ENCODE measurements at regions not wholly inside any gene's neighbourhood (a gene's known extent, or its start where the extent isn't known, plus 50 kb on each side); places are given as distances from the start of the nearest gene placed in this dataset.
A peak's percentile ranks its signal among the peaks of the same experiment; 100 is the strongest.

DNA sequence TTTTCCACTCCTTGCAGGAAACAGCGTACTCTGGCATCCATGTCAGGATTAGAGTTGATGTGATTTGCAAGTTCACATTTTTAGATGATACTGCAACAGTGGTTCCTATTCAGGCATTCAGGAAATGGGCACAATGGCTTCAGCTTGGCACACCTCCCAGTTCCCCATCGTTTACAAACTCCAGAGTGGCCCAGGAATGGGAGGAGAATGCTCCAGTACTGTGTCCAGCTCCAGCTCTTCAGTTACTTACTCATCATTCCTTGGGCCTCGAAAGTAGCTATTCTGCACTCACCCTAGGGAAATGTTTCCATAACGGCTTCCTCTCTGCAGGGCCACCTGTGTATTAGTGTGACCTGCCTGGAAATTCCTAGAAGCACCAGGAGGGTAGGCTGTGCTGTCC, 239.7 kb upstream of the RGS6 start:
- DNase-seq (ENCODE audit: low read depth), result no peak
- TF ChIP-seq, protein P1, sequence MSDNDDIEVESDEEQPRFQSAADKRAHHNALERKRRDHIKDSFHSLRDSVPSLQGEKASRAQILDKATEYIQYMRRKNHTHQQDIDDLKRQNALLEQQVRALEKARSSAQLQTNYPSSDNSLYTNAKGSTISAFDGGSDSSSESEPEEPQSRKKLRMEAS (IDR thresholded peaks at IDR 0.05; ENCODE audit: low read depth, low read length), result no peak
- TF ChIP-seq MYC (IDR thresholded peaks at IDR 0.05; ENCODE audit: low read depth, low read length) (no peak), POLR2A (IDR thresholded peaks at IDR 0.05; ENCODE audit: extremely low read depth, insufficient read length) (no peak)
- TF ChIP-seq, protein P2, sequence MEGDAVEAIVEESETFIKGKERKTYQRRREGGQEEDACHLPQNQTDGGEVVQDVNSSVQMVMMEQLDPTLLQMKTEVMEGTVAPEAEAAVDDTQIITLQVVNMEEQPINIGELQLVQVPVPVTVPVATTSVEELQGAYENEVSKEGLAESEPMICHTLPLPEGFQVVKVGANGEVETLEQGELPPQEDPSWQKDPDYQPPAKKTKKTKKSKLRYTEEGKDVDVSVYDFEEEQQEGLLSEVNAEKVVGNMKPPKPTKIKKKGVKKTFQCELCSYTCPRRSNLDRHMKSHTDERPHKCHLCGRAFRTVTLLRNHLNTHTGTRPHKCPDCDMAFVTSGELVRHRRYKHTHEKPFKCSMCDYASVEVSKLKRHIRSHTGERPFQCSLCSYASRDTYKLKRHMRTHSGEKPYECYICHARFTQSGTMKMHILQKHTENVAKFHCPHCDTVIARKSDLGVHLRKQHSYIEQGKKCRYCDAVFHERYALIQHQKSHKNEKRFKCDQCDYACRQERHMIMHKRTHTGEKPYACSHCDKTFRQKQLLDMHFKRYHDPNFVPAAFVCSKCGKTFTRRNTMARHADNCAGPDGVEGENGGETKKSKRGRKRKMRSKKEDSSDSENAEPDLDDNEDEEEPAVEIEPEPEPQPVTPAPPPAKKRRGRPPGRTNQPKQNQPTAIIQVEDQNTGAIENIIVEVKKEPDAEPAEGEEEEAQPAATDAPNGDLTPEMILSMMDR (IDR thresholded peaks at IDR 0.05; ENCODE audit: low read depth, low read length), result no peak
- no peak overlapping the region for H3K4me3 ChIP-seq (ENCODE audit: low read depth, low read length)

DNA sequence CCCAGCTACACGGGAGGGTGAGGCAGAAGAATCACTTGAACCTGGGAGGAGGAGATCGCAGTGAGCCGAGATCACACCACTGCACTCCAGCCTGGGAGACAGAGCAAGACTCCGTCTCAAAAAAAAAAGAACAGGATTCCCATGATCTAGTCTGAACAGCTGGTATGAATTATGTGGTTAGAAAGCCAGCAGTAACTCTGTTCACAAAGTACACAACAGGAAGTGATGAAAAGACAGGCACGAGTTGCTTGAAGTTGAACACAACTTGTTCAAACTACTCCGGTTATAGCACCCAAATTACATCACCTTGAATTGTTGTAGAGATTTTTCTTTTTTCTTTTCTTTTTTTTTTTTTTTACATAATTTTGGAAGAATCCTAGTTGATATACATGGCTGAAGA, 238.8 kb upstream of the RGS6 start:
- no peak for TF ChIP-seq POLR2A (IDR thresholded peaks at IDR 0.05; ENCODE audit: extremely low read depth, insufficient read length)
- no peak for TF ChIP-seq MYC (IDR thresholded peaks at IDR 0.05; ENCODE audit: low read depth, low read length)
- TF ChIP-seq, protein P2 (IDR thresholded peaks at IDR 0.05; ENCODE audit: low read depth, low read length), result no peak
- TF ChIP-seq, protein P1 (IDR thresholded peaks at IDR 0.05; ENCODE audit: low read depth, low read length), result no peak

DNA sequence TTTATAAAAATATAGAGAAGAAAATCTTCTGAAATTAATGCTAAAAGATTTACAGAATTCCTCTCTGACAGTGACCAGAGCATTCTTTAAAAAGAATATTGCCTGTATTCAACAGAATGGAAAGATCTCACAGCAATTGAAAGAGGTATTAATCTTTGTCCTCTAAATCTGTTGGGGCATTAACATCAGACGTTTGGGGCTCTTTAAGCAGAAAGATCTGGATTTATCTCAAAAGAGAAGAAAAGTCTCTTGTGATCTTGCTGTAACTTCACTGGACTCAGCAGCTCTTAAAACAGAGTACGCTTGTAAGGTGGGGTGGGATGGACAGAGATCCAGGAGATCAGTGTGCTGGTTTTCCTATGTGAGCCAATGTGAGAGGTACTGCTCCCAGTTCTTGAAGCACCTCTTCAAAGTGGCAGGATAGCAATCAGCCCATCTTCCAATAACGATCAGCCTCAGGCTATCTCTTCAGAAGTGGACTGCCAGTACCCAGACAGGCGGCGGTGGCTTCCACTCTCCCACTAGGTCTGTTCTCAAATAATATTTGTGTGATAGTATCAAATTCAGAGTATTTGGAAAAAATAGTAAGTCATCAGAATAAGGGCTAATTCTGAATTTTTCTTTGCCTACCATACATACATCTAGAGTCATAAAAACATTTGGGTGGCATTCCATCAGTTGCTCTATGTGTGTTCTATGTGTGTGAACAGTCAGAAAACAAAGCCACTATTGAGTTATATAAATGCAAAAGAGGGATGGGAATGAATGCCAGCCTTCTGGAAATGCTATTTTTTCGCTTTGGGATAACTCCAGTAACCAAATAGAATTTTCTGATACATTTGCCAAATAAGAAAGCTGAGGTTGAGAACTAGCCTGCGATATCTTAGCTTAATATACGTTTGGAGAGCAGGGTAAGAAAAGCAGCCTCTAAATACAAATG, 237.4 kb upstream of the RGS6 start:
- no peak for DNase-seq (ENCODE audit: low read depth)
- no peak for TF ChIP-seq MYC (IDR thresholded peaks at IDR 0.05; ENCODE audit: low read depth, low read length)
- no peak for TF ChIP-seq POLR2A (IDR thresholded peaks at IDR 0.05; ENCODE audit: extremely low read depth, insufficient read length)
- TF ChIP-seq, protein P1 (IDR thresholded peaks at IDR 0.05; ENCODE audit: low read depth, low read length), result no peak
- TF ChIP-seq, protein P2 (IDR thresholded peaks at IDR 0.05; ENCODE audit: low read depth, low read length), result no peak

More for the DNA sequence above, 238.8 kb upstream of the RGS6 start:
- H3K4me3 ChIP-seq (ENCODE audit: low read depth, low read length), result no peak overlapping the region
- peak; percentile 14 for DNase-seq (ENCODE audit: low read depth)

DNA sequence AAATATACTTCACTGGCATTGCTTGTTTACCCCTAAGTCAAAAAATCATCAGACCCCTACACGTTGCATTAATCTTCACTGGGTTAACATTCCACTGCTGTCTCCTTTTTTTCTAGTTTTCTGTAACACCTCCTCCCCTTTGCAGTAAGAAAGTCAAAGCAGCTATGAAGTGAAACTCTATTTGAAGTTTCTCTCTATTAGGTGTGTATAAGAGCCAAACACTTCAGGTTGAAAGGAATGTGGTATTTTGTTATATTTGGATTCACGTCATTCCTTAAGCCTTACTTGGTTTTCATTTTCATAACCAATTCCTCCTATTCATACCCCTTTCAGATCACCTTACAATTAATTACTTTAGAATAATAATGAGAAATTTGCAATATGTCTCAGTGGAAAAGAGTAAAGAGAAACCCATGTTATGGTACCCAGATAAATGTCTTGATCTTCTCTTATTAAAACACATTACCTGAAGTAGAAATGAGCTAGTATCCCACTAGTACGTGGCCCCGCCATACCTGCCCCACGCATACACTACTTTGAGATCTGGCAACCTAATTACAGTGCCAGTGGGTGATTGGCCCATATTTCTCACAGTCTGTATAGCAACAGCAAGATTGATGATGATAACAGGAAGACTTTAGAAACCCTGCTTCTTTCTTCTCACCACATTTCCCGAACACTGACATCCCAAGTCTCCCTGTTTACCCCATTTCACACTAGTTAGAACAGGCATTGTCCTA, 236.4 kb upstream of the RGS6 start:
- TF ChIP-seq, protein P1 (IDR thresholded peaks at IDR 0.05; ENCODE audit: low read depth, low read length), result no peak
- TF ChIP-seq POLR2A (IDR thresholded peaks at IDR 0.05; ENCODE audit: extremely low read depth, insufficient read length) (no peak), MYC (IDR thresholded peaks at IDR 0.05; ENCODE audit: low read depth, low read length) (no peak)
- TF ChIP-seq, protein P2 (IDR thresholded peaks at IDR 0.05; ENCODE audit: low read depth, low read length), result no peak
- DNase-seq (ENCODE audit: low read depth), result no peak

More for the DNA sequence above, 237.4 kb upstream of the RGS6 start:
- no peak overlapping the region for H3K4me3 ChIP-seq (ENCODE audit: low read depth, low read length)

DNA sequence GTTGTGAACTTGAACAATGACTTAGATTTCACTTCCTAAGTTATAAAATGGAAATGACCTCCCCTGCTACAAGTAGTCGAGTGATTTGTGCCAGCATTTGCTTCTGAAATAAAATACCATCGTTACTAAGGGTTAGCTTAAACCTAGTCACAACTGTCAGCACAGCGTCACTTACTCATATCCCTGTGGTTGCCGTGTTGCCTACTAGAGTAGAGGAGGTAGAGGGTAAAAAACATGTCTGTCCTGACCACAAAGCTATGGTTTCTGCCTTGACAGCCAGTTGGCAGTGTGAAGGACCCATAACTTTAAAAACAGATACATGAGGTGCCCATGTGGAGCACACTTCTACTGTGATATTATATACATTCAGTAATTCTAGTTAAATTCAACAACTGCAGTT, 234.2 kb upstream of the RGS6 start:
- no peak overlapping the region for H3K4me3 ChIP-seq (ENCODE audit: low read depth, low read length)
- TF ChIP-seq POLR2A (IDR thresholded peaks at IDR 0.05; ENCODE audit: extremely low read depth, insufficient read length), result no peak
- TF ChIP-seq, protein P2 (IDR thresholded peaks at IDR 0.05; ENCODE audit: low read depth, low read length), result no peak
- TF ChIP-seq, protein P1 (IDR thresholded peaks at IDR 0.05; ENCODE audit: low read depth, low read length), result no peak
- TF ChIP-seq MYC (IDR thresholded peaks at IDR 0.05; ENCODE audit: low read depth, low read length), result no peak
- DNase-seq (ENCODE audit: low read depth), result no peak

More for the DNA sequence above, 236.4 kb upstream of the RGS6 start:
- H3K4me3 ChIP-seq (ENCODE audit: low read depth, low read length), result no peak overlapping the region

Measured in NB4 (cell line).